ENCODE measurements at regions not wholly inside any gene's neighbourhood (a gene's known extent, or its start where the extent isn't known, plus 50 kb on each side); places are given as distances from the start of the nearest gene placed in this dataset.

GRCh38 chr15:100794008-100794407, 85.6 kb upstream of the ALDH1A3 start:
- TF ChIP-seq SIN3A (IDR thresholded peaks at IDR 0.05; ENCODE audit: borderline replicate concordance, insufficient read depth, low read length) (no peak), POLR2AphosphoS5 (IDR thresholded peaks at IDR 0.05; ENCODE audit: low read depth, low read length) (no peak), REST (IDR thresholded peaks at IDR 0.05; ENCODE audit: insufficient read depth in 1 of 2, low read depth in 2 of 2, low read length in 2 of 2) (no peak), TAF1 (IDR thresholded peaks at IDR 0.05; ENCODE audit: borderline replicate concordance, insufficient read depth, low read length) (no peak), FOXP2 (optimal IDR thresholded peaks at IDR 0.05; ENCODE audit: borderline replicate concordance, extremely low read depth, extremely low read length, insufficient read depth) (no peak)
